Osteocyte (in vitro differentiated cells): ENCODE measurements at regions not wholly inside any gene's neighbourhood (a gene's known extent, or its start where the extent isn't known, plus 50 kb on each side); places are given as distances from the start of the nearest gene placed in this dataset.

Experiments
- DNase-seq: peaks from one replicate; pipeline ENCODE4 v3.0.0; 2021; ENCODE audit warnings: mixed read lengths; ENCODE audit not compliant: unreplicated experiment; ENCODE audit errors: extremely low spot score
- H3K27ac Mint-ChIP-seq: one replicate; pipeline ENCODE4 v1.8.0; 2021; ENCODE audit warnings: mild to moderate bottlenecking, mixed read lengths; ENCODE audit not compliant: unreplicated experiment
- H3K27me3 Mint-ChIP-seq: one replicate; pipeline ENCODE4 v1.8.0; 2021; ENCODE audit warnings: mixed read lengths; ENCODE audit not compliant: unreplicated experiment
- H3K36me3 Mint-ChIP-seq: one replicate; pipeline ENCODE4 v1.8.0; 2021; ENCODE audit warnings: mixed read lengths; ENCODE audit not compliant: unreplicated experiment
- H3K4me1 Mint-ChIP-seq: one replicate; pipeline ENCODE4 v1.8.0; 2021; ENCODE audit warnings: mixed read lengths; ENCODE audit not compliant: unreplicated experiment
- H3K4me3 Mint-ChIP-seq: one replicate; pipeline ENCODE4 v1.8.0; 2021; ENCODE audit warnings: mild to moderate bottlenecking, moderate library complexity, mixed read lengths; ENCODE audit not compliant: unreplicated experiment
- H3K9me3 Mint-ChIP-seq: one replicate; pipeline ENCODE4 v1.8.0; 2021; ENCODE audit warnings: mixed read lengths; ENCODE audit not compliant: unreplicated experiment
- TF ChIP-seq, protein P1 (sequence below): fragments of 200-600 bp; sonication (generic); IDR thresholded peaks from 2 replicates; pipeline ENCODE4 v1.5.0; 2021; ENCODE audit warnings: antibody characterized with exemption, mild to moderate bottlenecking, moderate library complexity

DNA sequence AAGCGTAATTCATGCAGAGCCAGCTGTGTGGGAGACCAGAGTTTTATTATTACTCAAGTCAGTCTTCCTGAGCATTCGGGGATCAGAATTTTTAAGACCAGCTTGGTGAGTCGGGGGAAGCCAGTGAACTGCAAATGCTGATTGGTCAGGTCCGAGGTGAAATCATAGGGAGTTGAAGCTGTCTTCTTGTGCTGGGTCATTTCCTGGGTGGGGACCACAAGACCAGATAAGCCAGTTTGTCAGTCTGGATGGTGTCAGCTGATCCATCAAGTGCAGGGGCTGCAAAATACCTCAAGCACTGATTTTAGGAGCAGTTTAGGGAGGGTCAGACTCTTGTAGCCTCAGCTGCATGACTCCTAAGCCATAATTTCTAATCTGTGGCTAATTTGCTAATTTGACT is 228.1 kb upstream of the ATP10A start:
- H3K9me3 Mint-ChIP-seq, result no peaks in the 10 kb centered on the region
- H3K27ac Mint-ChIP-seq, result no peak overlapping the region
- DNase-seq, result no peak
- H3K4me1 Mint-ChIP-seq, result no peaks in the 10 kb centered on the region
- H3K4me3 Mint-ChIP-seq, result no peak overlapping the region
- peaks cover 14% of the 10 kb centered on the region for H3K27me3 Mint-ChIP-seq
- TF ChIP-seq, protein P1, sequence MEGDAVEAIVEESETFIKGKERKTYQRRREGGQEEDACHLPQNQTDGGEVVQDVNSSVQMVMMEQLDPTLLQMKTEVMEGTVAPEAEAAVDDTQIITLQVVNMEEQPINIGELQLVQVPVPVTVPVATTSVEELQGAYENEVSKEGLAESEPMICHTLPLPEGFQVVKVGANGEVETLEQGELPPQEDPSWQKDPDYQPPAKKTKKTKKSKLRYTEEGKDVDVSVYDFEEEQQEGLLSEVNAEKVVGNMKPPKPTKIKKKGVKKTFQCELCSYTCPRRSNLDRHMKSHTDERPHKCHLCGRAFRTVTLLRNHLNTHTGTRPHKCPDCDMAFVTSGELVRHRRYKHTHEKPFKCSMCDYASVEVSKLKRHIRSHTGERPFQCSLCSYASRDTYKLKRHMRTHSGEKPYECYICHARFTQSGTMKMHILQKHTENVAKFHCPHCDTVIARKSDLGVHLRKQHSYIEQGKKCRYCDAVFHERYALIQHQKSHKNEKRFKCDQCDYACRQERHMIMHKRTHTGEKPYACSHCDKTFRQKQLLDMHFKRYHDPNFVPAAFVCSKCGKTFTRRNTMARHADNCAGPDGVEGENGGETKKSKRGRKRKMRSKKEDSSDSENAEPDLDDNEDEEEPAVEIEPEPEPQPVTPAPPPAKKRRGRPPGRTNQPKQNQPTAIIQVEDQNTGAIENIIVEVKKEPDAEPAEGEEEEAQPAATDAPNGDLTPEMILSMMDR, result no peak
- no peaks in the 10 kb centered on the region for H3K36me3 Mint-ChIP-seq

DNA sequence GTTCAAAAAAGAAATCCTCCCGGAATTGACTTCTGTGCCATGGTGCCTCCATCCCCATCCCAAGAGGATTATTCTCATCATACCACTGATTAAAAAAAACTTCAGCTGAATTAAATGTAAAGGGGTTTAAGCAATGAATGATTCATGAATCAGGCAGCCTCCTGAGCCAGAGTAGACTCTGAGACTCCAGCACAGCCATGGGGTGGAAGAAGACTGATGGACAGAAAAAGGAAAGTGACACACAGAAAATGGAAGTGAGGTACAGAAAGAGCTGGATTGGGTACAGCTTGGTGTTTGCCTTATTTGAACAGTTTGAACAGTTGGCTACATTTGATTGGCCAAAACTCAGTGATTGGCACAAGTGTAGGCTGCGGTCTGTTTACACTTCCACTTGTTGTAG is 224.8 kb upstream of the ATP10A start:
- Mint-ChIP-seq H3K27ac (no peak overlapping the region), H3K36me3 (no peaks in the 10 kb centered on the region), H3K27me3 (peaks cover 3% of the 10 kb centered on the region), H3K4me1 (peaks cover 6% of the 10 kb centered on the region), H3K9me3 (no peaks in the 10 kb centered on the region), H3K4me3 (no peak overlapping the region)
- TF ChIP-seq, protein P1, result no peak
- DNase-seq, result no peak

DNA sequence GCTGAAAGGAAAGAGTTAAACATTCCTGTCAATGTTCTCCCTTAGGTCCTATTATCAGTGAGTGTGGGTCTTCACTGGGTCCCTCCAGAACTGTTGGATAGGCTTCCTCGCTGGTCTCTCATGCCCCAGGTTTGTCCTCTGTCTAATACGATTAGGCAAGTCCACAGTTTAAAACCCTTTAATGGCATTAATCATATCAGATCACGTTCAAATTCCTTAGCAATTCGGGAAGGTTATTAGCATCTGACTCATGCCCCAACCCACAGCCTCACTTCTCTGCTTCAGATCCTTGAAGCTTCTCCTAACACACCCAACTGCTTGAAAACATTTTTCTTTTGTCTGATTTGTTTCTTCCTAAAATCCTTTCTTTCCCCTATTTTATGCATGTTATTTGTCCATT is 224.3 kb upstream of the ATP10A start:
- TF ChIP-seq, protein P1, result no peak
- no peaks in the 10 kb centered on the region for H3K36me3 Mint-ChIP-seq
- H3K27me3 Mint-ChIP-seq, result peaks cover 3% of the 10 kb centered on the region
- no peak overlapping the region for H3K4me3 Mint-ChIP-seq
- no peak overlapping the region for H3K27ac Mint-ChIP-seq
- H3K4me1 Mint-ChIP-seq, result peaks cover 9% of the 10 kb centered on the region
- no peaks in the 10 kb centered on the region for H3K9me3 Mint-ChIP-seq
- DNase-seq, result no peak

DNA sequence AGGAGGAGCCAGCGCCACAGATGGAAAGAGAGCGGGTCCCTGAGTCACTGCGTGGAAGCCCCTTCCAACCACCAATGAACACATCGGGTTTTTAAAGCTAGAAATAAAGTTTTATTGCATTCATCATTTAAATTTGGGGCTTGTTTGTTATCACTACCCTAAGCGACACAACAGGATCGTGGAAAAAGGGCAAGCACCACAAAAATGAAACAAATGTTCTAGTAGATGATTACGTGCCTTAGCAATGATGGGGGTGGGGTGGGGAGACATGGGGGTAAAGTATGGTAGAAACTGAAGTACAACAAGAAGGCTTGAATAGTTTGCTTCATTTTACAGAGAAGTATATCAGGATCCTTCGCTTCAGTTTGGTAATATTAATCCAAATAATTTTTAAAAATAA is 221.6 kb upstream of the ATP10A start:
- Mint-ChIP-seq H3K4me3 (no peak overlapping the region), H3K9me3 (no peaks in the 10 kb centered on the region), H3K4me1 (peaks cover 15% of the 10 kb centered on the region), H3K27me3 (peaks cover 1% of the 10 kb centered on the region), H3K36me3 (no peaks in the 10 kb centered on the region), H3K27ac (no peak overlapping the region)
- DNase-seq, result no peak
- TF ChIP-seq, protein P1, result no peak

DNA sequence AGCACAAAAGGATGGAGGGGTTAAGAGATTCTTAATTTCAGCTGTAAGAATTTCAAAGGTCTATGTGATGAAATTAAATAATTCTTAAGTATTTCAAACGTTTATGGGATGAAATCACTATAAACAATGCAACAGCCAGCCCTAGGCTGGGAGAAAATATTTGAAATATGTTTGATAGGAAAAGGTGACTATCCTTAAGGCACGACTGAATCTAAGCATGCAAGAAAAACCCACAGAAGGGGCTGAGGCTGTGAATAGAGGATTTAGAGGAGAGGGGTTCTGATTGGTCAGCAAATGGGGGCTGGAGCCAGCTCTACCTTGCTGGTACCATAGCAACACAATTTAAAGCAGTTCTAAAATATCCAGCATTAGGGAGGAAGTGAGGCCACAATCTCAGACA is 220.8 kb upstream of the ATP10A start:
- H3K27ac Mint-ChIP-seq, result no peak overlapping the region
- H3K4me1 Mint-ChIP-seq, result peaks cover 15% of the 10 kb centered on the region
- H3K9me3 Mint-ChIP-seq, result no peaks in the 10 kb centered on the region
- TF ChIP-seq, protein P1, result no peak
- no peak for DNase-seq
- H3K36me3 Mint-ChIP-seq, result no peaks in the 10 kb centered on the region
- peaks cover 8% of the 10 kb centered on the region for H3K27me3 Mint-ChIP-seq
- H3K4me3 Mint-ChIP-seq, result no peak overlapping the region
